ENCODE measurements at regions not wholly inside any gene's neighbourhood (a gene's known extent, or its start where the extent isn't known, plus 50 kb on each side); places are given as distances from the start of the nearest gene placed in this dataset.

DNA sequence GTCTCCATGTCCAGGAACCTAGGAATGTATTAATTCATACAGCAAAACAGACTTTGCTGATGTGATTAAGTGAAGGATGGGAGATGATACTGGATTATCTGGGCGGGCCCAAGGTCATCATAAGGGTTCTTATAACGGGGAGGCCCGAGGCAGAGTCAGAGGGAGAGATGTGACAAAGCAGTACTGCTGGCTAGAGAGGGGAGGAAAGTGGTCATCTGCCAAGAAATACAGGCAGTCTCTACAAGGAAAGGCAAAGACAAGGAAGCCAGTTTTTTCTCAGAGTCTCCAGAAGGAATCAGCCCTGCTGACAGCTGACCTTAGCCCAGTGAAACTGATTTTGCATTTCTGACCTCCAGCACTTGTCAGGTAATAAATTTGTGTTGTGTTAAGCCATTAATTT, 66.2 kb upstream of the CORO2B start:
- WGBS, 2 experiments (ENCODE audit: extremely low coverage in 1 of 2, insufficient coverage in 1 of 2, insufficient read length in 1 of 2, insufficient replicate concordance in 2 of 2, low coverage in 1 of 2, low lambda C conversion rate in 2 of 2, missing lambda C conversion rate in 1 of 2) = 93% methylated on average over 3 of the region's 3 CpGs; no CpG with 5 or more reads in 1 of the 2 experiments
- Histone ChIP-seq H3K23ac (ENCODE audit: insufficient read length) (no peak overlapping the region), H3K9ac (replicated peaks in 1 of 4; ENCODE audit: extremely low read depth in 1 of 4, low read depth in 3 of 4, low read length in 3 of 4) (no peak overlapping the region), H3K4me3 (ENCODE audit: extremely low read depth in 1 of 4, insufficient read depth in 2 of 4, low read depth in 3 of 4, low read length in 4 of 4) (no peak overlapping the region), H3K79me2 (ENCODE audit: control insufficient read depth in 1 of 2, insufficient read depth in 2 of 2, low read length in 2 of 2) (no peaks in the 10 kb centered on the region), H3K79me1 (ENCODE audit: low read depth, low read length) (no peaks in the 10 kb centered on the region), H3K9me3 (ENCODE audit: insufficient read depth in 2 of 2, low read depth in 1 of 2, low read length in 1 of 2) (no peaks in the 10 kb centered on the region), H3K4me1 (replicated peaks in 1 of 4; ENCODE audit: control insufficient read depth in 3 of 4, insufficient read depth in 4 of 4, low read length in 3 of 4) (peaks cover 1 to 4% (median 2%) of the 10 kb centered on the region in 4 experiments; a peak in 4 of 7 replicates), H2BK120ac (replicated peaks; ENCODE audit: low read depth, low read length) (no peak overlapping the region), H2AK5ac (ENCODE audit: low read depth, low read length) (no peak overlapping the region), H2BK15ac (ENCODE audit: low read length) (no peak overlapping the region), H3K56ac (replicated peaks; ENCODE audit: insufficient read length, low read depth, low read length) (no peak overlapping the region), H2AFZ (ENCODE audit: low read length) (no peak overlapping the region), H3K4me2 (ENCODE audit: insufficient read depth in 1 of 2, low read depth in 2 of 2, low read length in 2 of 2) (no peak overlapping the region), H4K8ac (ENCODE audit: extremely low read depth, insufficient read depth, low read length) (no peak overlapping the region), H2BK5ac (ENCODE audit: low read depth, low read length) (no peak overlapping the region), H3K27me3 (replicated peaks in 1 of 4; ENCODE audit: control insufficient read depth in 3 of 4, extremely low read depth in 1 of 4, insufficient read depth in 3 of 4, low read length in 3 of 4) (no peaks in the 10 kb centered on the region; a peak in 1 of 7 replicates), H2BK20ac (ENCODE audit: low read length) (no peak overlapping the region), H3K14ac (ENCODE audit: insufficient read length) (no peak overlapping the region), H2BK12ac (ENCODE audit: low read depth, low read length) (no peak overlapping the region), H4K5ac (ENCODE audit: insufficient read length, low read depth, low read length) (no peak overlapping the region), H3K18ac (ENCODE audit: extremely low read depth, low read length) (no peak overlapping the region), H3K27ac (ENCODE audit: low read depth, low read length) (no peak overlapping the region), H4K91ac (replicated peaks; ENCODE audit: insufficient read length, low read length) (no peak overlapping the region), H3K4ac (replicated peaks; ENCODE audit: insufficient read length, low read depth, low read length) (no peak overlapping the region), H3K36me3 (ENCODE audit: control insufficient read depth in 2 of 4, insufficient read depth in 4 of 4, low read length in 3 of 4) (no peaks in the 10 kb centered on the region), H3K23me2 (ENCODE audit: low read depth, low read length) (no peaks in the 10 kb centered on the region), H4K20me1 (replicated peaks in 1 of 2; ENCODE audit: control insufficient read depth in 1 of 2, insufficient read depth in 2 of 2, low read length in 2 of 2) (no peaks in the 10 kb centered on the region)
- no peak for FAIRE-seq
- POLR2A ChIA-PET (ENCODE audit: partially characterized antibody) = no interaction called here
- CTCF ChIA-PET (ENCODE audit: partially characterized antibody) = interaction anchor here (0.8 kb wide), 1 partner anchor 10 kb away, joined by 3 read pairs; no protein-coding TSS in a partner anchor
- no peak for DNase-seq (ENCODE audit: low read depth in 1 of 2, low spot score in 2 of 2)
- TF ChIP-seq RAD21 (IDR thresholded peaks at IDR 0.05 in 1 of 2, conservative IDR thresholded peaks at IDR 0.05 in 1 of 2; ENCODE audit: low read depth in 2 of 2, low read length in 2 of 2) (no peak), CREB1 (IDR thresholded peaks at IDR 0.05) (no peak), TAF7 (optimal IDR thresholded peaks at IDR 0.05; ENCODE audit: borderline replicate concordance, low read depth, low read length) (no peak), ASH2L (IDR thresholded peaks at IDR 0.05; ENCODE audit: low read length) (no peak), NRF1 (IDR thresholded peaks at IDR 0.05; ENCODE audit: low read depth, low read length) (no peak), RFX5 (IDR thresholded peaks at IDR 0.05; ENCODE audit: borderline replicate concordance, low read depth, low read length) (no peak), ZNF274 (IDR thresholded peaks at IDR 0.05; ENCODE audit: borderline replicate concordance, extremely low read depth, low read length) (no peak), TCF12 (IDR thresholded peaks at IDR 0.05; ENCODE audit: low read depth, low read length) (no peak), TAF1 (IDR thresholded peaks at IDR 0.05; ENCODE audit: low read depth, low read length) (no peak), TBP (IDR thresholded peaks at IDR 0.05; ENCODE audit: low read depth, low read length) (no peak), PHF8 (conservative IDR thresholded peaks at IDR 0.05; ENCODE audit: low read depth, low read length) (no peak), POLR2A (IDR thresholded peaks at IDR 0.05; ENCODE audit: control extremely low read depth in 1 of 2, low read depth in 2 of 2, low read length in 2 of 2) (no peak), RXRA (IDR thresholded peaks at IDR 0.05; ENCODE audit: insufficient read depth, low read depth, low read length) (no peak)
